Gastroesophageal sphincter (tissue), 4 donors: ENCODE measurements at regions not wholly inside any gene's neighbourhood (a gene's known extent, or its start where the extent isn't known, plus 50 kb on each side); places are given as distances from the start of the nearest gene placed in this dataset.

Source experiments
- ATAC-seq: fragments of 150-250 bp; one replicate; pipeline ENCODE4 v1.9.1; 2016; ENCODE audit warnings: mild to moderate bottlenecking, moderate library complexity
- H3K27ac ChIP-seq, 4 donors: fragments of 200-600 bp; sonication (generic) in 3 of 4; 1 replicate in 3 of 4; 2 replicates in 1 of 4; pipeline ENCODE4 v1.5.1; 2016 to 2019
- H3K27me3 ChIP-seq: fragments of 200-600 bp; sonication (generic); one replicate; pipeline ENCODE4 v1.5.1; 2019
- H3K36me3 ChIP-seq, 2 donors: fragments of 200-600 bp; sonication (generic); one replicate each; pipeline ENCODE4 v1.5.1; 2019; ENCODE audit warnings: control low read depth in 1 of 2
- H3K4me1 ChIP-seq, 3 donors: fragments of 200-600 bp; sonication (generic); 1 replicate in 2 of 3; 2 replicates in 1 of 3; pipeline ENCODE4 v1.5.1; 2016 to 2019; ENCODE audit warnings: control low read depth in 2 of 3
- H3K4me3 ChIP-seq, 2 donors: fragments of 200-600 bp; sonication (generic); one replicate each; pipeline ENCODE4 v1.5.1; 2019; ENCODE audit warnings: mild to moderate bottlenecking in 1 of 2, moderate library complexity in 1 of 2
- H3K9me3 ChIP-seq, 3 donors: fragments of 200-600 bp; sonication (generic); one replicate each; pipeline ENCODE4 v1.5.1; 2017 to 2019; ENCODE audit warnings: control low read depth in 2 of 3
- CTCF ChIP-seq, 4 experiments: fragments of 200-600 bp in 2 of 4; fragments of 450-650 bp in 2 of 4; sonication (generic) in 1 of 4; IDR thresholded peaks; one replicate each; pipeline ENCODE4 v1.5.1; 2017 to 2019; ENCODE audit warnings: antibody characterized with exemption in 4 of 4, mild to moderate bottlenecking in 2 of 4, moderate library complexity in 2 of 4
- EP300 ChIP-seq: sonication (generic); formaldehyde crosslinking; IDR thresholded peaks from one replicate; pipeline ENCODE4 v1.6.1; 2017; ENCODE audit warnings: antibody characterized with exemption, mild to moderate bottlenecking
- POLR2A ChIP-seq, 2 donors: fragments of 450-650 bp; IDR thresholded peaks; one replicate each; pipeline ENCODE4 v1.6.1; 2017; ENCODE audit warnings: antibody characterized with exemption in 2 of 2, mild to moderate bottlenecking in 2 of 2, moderate library complexity in 1 of 2
- POLR2AphosphoS5 ChIP-seq: sonication (generic); formaldehyde crosslinking; IDR thresholded peaks from one replicate; pipeline ENCODE4 v1.6.1; 2017; ENCODE audit warnings: antibody characterized with exemption
- WGBS, 2 donors: methylation state at CpG; one replicate each; pipeline ENCODE4 v1.1.5; 2018; ENCODE audit warnings: low coverage in 1 of 2; 5-methylcytosine and 5-hydroxymethylcytosine counted together

- ATAC-seq, result no peak
- H3K36me3 ChIP-seq, result no peaks in the 10 kb centered on the region
- 22 to 45% methylated on average over 4 of the region's 4 CpGs for WGBS, 2 donors
- no peak for TF ChIP-seq CTCF (IDR thresholded peaks at IDR 0.05)
- no peak for TF ChIP-seq EP300
- TF ChIP-seq POLR2A (IDR thresholded peaks at IDR 0.05), result no peak
- TF ChIP-seq POLR2AphosphoS5, result no peak
- H3K4me3 ChIP-seq, result no peak overlapping the region
- peaks cover 13% of the 10 kb centered on the region for H3K27me3 ChIP-seq
- peaks cover 0 to 21% (median 0%) of the 10 kb centered on the region in 3 donors for H3K4me1 ChIP-seq
- H3K27ac ChIP-seq, result peak overlapping the region in 1 of 4 donors; percentile 7
- H3K9me3 ChIP-seq, result no peaks in the 10 kb centered on the region
Observed at GRCh38 chr11:123363556-123363955, 66.5 kb upstream of the GRAMD1B start.

GRCh38 chr11:123362941-123363340 is 67.1 kb upstream of the GRAMD1B start:
- Histone ChIP-seq H3K4me1 (peaks cover 0 to 27% (median 3%) of the 10 kb centered on the region in 3 donors), H3K36me3 (no peaks in the 10 kb centered on the region), H3K27me3 (peaks cover 19% of the 10 kb centered on the region), H3K9me3 (no peaks in the 10 kb centered on the region), H3K4me3 (no peak overlapping the region), H3K27ac (peak overlapping the region in 1 of 4 donors; percentile 7)
- no peak for TF ChIP-seq POLR2AphosphoS5
- TF ChIP-seq CTCF (IDR thresholded peaks at IDR 0.05), result no peak
- no peak for TF ChIP-seq POLR2A (IDR thresholded peaks at IDR 0.05)
- TF ChIP-seq EP300, result no peak
- WGBS, 2 donors, result 0 to 8% methylated on average over 9 of the region's 9 CpGs
- no peak for ATAC-seq

- ATAC-seq, result no peak
- Histone ChIP-seq H3K27me3 (peaks cover 27% of the 10 kb centered on the region), H3K4me3 (no peak overlapping the region), H3K4me1 (peaks cover 0 to 31% (median 3%) of the 10 kb centered on the region in 3 donors), H3K9me3 (no peaks in the 10 kb centered on the region), H3K36me3 (no peaks in the 10 kb centered on the region), H3K27ac (no peak overlapping the region)
- TF ChIP-seq EP300, result no peak
- TF ChIP-seq CTCF (IDR thresholded peaks at IDR 0.05), result no peak
- TF ChIP-seq POLR2A (IDR thresholded peaks at IDR 0.05), result no peak
- TF ChIP-seq POLR2AphosphoS5, result no peak
Observed at GRCh38 chr11:123362186-123362585, 67.9 kb upstream of the GRAMD1B start.

- Histone ChIP-seq H3K4me1 (peaks cover 0 to 31% (median 3%) of the 10 kb centered on the region in 3 donors), H3K27ac (no peak overlapping the region), H3K27me3 (peaks cover 36% of the 10 kb centered on the region), H3K9me3 (no peaks in the 10 kb centered on the region), H3K4me3 (no peak overlapping the region), H3K36me3 (no peaks in the 10 kb centered on the region)
- no peak for ATAC-seq
- WGBS, 2 donors, result 100% methylated on average over 1 of the region's 1 CpG; no CpG with 5 or more reads in 1 of the 2 donors
- TF ChIP-seq CTCF (IDR thresholded peaks at IDR 0.05) (no peak), POLR2A (IDR thresholded peaks at IDR 0.05) (no peak), EP300 (no peak), POLR2AphosphoS5 (no peak)
Observed at GRCh38 chr11:123361110-123361509, 69.0 kb upstream of the GRAMD1B start.

- Histone ChIP-seq H3K4me3 (no peak overlapping the region), H3K36me3 (no peaks in the 10 kb centered on the region), H3K27me3 (peaks cover 41% of the 10 kb centered on the region), H3K4me1 (peaks cover 0 to 31% (median 3%) of the 10 kb centered on the region in 3 donors), H3K27ac (no peak overlapping the region), H3K9me3 (no peaks in the 10 kb centered on the region)
- TF ChIP-seq CTCF (IDR thresholded peaks at IDR 0.05), result no peak
- no peak for TF ChIP-seq POLR2A (IDR thresholded peaks at IDR 0.05)
- TF ChIP-seq EP300, result no peak
- no peak for TF ChIP-seq POLR2AphosphoS5
- ATAC-seq, result no peak
- WGBS, 2 donors, result 96 to 100% methylated on average over 6 to 10 of the region's 10 CpGs
Observed at GRCh38 chr11:123360267-123360936, 69.7 kb upstream of the GRAMD1B start.
